ENCODE measurements at regions not wholly inside any gene's neighbourhood (a gene's known extent, or its start where the extent isn't known, plus 50 kb on each side); places are given as distances from the start of the nearest gene placed in this dataset.
"Not testable (repeated sequence)": the region's sequence is repeated elsewhere in the genome, so short reads cannot be mapped to it uniquely, and the experiment has no call there.

DNA sequence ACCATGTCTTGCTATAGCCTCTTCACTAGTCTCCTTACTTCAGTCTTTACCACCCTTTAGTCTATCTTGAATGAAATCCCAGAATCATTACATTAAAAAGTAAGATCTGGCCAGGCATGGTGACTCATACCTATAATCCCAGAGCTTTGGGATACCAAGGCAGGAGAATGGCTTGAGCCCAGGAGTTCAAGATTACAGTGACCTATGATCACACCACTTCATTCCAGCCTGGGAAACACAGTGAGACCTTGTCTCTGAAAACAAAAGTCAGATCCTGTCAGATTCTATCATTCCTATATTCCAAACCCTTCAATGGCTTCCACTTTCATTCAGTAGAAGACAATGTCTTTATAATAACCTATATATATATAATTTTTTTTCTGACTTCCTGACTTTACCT lies 237.7 kb downstream of the UBE2NL start:
- TF ChIP-seq CTCF (IDR thresholded peaks at IDR 0.05); POLR2AphosphoS5 (IDR thresholded peaks at IDR 0.05; ENCODE audit: insufficient read depth in 1 of 2, low read depth in 1 of 2); POLR2A (IDR thresholded peaks at IDR 0.05): not testable (repeated sequence)
